Ovary (tissue), 3 donors: ENCODE measurements at regions not wholly inside any gene's neighbourhood (a gene's known extent, or its start where the extent isn't known, plus 50 kb on each side); places are given as distances from the start of the nearest gene placed in this dataset.

Experiments used
- POLR2A ChIP-seq: fragments of 450-650 bp; IDR thresholded peaks from one replicate; pipeline ENCODE4 v1.6.1; 2017; ENCODE audit warnings: antibody characterized with exemption, mild to moderate bottlenecking, moderate library complexity
- TF ChIP-seq, protein P1 (sequence below), 3 donors: fragments of 450-650 bp in 2 of 3; fragments of 200-600 bp in 1 of 3; IDR thresholded peaks; one replicate each; pipeline versions ENCODE4 v1.5.1 to v1.8.0; 2016 to 2022; ENCODE audit warnings: antibody characterized with exemption in 3 of 3, mild to moderate bottlenecking in 1 of 3
- donor health status: DM: no; HTN: no; CAD: no.

DNA sequence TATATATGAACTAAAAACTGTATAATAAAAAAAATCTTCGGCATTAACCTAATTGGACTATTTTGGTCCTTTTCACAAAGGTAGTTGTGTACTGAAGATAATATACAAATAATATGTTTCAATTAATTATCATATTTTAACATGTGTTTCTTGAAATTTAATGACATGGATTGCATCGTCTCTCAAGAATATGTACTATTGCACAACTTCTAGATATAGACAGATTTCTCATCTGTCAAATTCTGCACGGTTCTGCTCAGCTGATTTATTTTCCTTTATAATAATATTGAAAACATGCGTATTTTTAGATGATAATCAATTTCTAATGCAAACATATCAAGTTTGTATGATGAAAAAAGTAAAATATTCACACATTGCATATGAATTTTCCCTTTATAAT, 498.7 kb upstream of the PABPC4L start:
- TF ChIP-seq, protein P1, sequence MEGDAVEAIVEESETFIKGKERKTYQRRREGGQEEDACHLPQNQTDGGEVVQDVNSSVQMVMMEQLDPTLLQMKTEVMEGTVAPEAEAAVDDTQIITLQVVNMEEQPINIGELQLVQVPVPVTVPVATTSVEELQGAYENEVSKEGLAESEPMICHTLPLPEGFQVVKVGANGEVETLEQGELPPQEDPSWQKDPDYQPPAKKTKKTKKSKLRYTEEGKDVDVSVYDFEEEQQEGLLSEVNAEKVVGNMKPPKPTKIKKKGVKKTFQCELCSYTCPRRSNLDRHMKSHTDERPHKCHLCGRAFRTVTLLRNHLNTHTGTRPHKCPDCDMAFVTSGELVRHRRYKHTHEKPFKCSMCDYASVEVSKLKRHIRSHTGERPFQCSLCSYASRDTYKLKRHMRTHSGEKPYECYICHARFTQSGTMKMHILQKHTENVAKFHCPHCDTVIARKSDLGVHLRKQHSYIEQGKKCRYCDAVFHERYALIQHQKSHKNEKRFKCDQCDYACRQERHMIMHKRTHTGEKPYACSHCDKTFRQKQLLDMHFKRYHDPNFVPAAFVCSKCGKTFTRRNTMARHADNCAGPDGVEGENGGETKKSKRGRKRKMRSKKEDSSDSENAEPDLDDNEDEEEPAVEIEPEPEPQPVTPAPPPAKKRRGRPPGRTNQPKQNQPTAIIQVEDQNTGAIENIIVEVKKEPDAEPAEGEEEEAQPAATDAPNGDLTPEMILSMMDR (IDR thresholded peaks at IDR 0.05), result no peak
- no peak for TF ChIP-seq POLR2A
